IMR-90 (cell line): ENCODE measurements at regions not wholly inside any gene's neighbourhood (a gene's known extent, or its start where the extent isn't known, plus 50 kb on each side); places are given as distances from the start of the nearest gene placed in this dataset.
"Not testable (repeated sequence)": the region's sequence is repeated elsewhere in the genome, so short reads cannot be mapped to it uniquely, and the experiment has no call there.

ENCODE experiments used
- ATAC-seq: fragments of 200-7000 bp; cut with Tn5 transposase; 2 replicates; pipeline ENCODE4 v1.9.1; 2020; ENCODE audit warnings: low read depth, mild to moderate bottlenecking, moderate library complexity
- BruUV-seq: library from RNA; stranded (reverse); fragments of 400-500 nt; replicated peaks from 2 replicates; lab custom pipeline; 2021; lab: Mats Ljungman, UMichigan
- CTCF ChIA-PET: fragments of 300-600 bp; formaldehyde crosslinking; extraction: SDS; loops from one replicate; lab custom pipeline; 2021; ENCODE audit warnings: antibody characterized with exemption; lab: Yijun Ruan, JAX
- POLR2A ChIA-PET: fragments of 300-600 bp; sonication (Branson Sonifier 250); formaldehyde crosslinking; loops from one replicate; lab custom pipeline; 2022; ENCODE audit warnings: antibody characterized with exemption; ENCODE audit not compliant: unreplicated experiment; lab: Charles Lee
- DNase-seq: peaks from one replicate; pipeline ENCODE4 v3.0.0; 2013
- H2AFZ ChIP-seq: replicated peaks from 2 replicates; pipeline ENCODE3; 2013; ENCODE audit warnings: low read length, mild to moderate bottlenecking; ENCODE audit not compliant: poor library complexity
- H2AK5ac ChIP-seq: 2 replicates; pipeline ENCODE4 v1.6.1; 2013; ENCODE audit warnings: low read depth, low read length, inconsistent platforms
- H2AK9ac ChIP-seq: replicated peaks from 2 replicates; pipeline ENCODE3; 2013; ENCODE audit warnings: mild to moderate bottlenecking, low read depth, low read length, moderate library complexity; ENCODE audit not compliant: poor library complexity
- H2BK120ac ChIP-seq: 2 replicates; pipeline ENCODE4 v1.6.1; 2013; ENCODE audit warnings: low read depth, low read length, inconsistent platforms
- H2BK15ac ChIP-seq: 3 replicates; pipeline ENCODE4 v1.6.1; 2013; ENCODE audit warnings: low read depth, low read length, inconsistent platforms
- H2BK20ac ChIP-seq: 2 replicates; pipeline ENCODE4 v1.6.1; 2013; ENCODE audit warnings: low read depth, mild to moderate bottlenecking, inconsistent platforms, low read length, moderate library complexity
- H2BK5ac ChIP-seq: 2 replicates; pipeline ENCODE4 v1.6.1; 2013; ENCODE audit warnings: mild to moderate bottlenecking, low read depth, low read length, inconsistent platforms; ENCODE audit not compliant: poor library complexity, severe bottlenecking
- H3K14ac ChIP-seq: replicated peaks from 2 replicates; pipeline ENCODE4 v1.6.1; 2013; ENCODE audit warnings: low read depth, low read length, inconsistent platforms
- H3K18ac ChIP-seq: 2 replicates; pipeline ENCODE4 v1.6.1; 2013; ENCODE audit warnings: low read depth, low read length, control low read depth
- H3K23ac ChIP-seq: 2 replicates; pipeline ENCODE4 v1.6.1; 2013; ENCODE audit warnings: low read depth, low read length, inconsistent platforms
- H3K27ac ChIP-seq: 2 replicates; pipeline ENCODE4 v1.5.1; 2013; ENCODE audit warnings: mild to moderate bottlenecking, control low read depth, low read length; ENCODE audit not compliant: insufficient read depth
- H3K27me3 ChIP-seq: 2 replicates; pipeline ENCODE4 v1.6.1; 2013; ENCODE audit warnings: low read length; ENCODE audit not compliant: control insufficient read depth, insufficient read depth
- H3K36me3 ChIP-seq: 2 replicates; pipeline ENCODE4 v1.6.1; 2013; ENCODE audit warnings: low read length, mixed read lengths; ENCODE audit not compliant: control insufficient read depth, insufficient read depth
- H3K4ac ChIP-seq: 2 replicates; pipeline ENCODE4 v1.6.1; 2013; ENCODE audit warnings: low read depth, low read length, inconsistent platforms
- H3K4me1 ChIP-seq: 2 replicates; pipeline ENCODE4 v1.6.1; 2013; ENCODE audit warnings: low read length, mixed read lengths; ENCODE audit not compliant: control insufficient read depth, insufficient read depth
- H3K4me2 ChIP-seq: 2 replicates; pipeline ENCODE4 v1.6.1; 2013; ENCODE audit warnings: low read depth, mild to moderate bottlenecking, control low read depth, low read length, moderate library complexity
- H3K4me3 ChIP-seq: 2 replicates; pipeline ENCODE4 v1.5.1; 2013; ENCODE audit warnings: low read depth, mild to moderate bottlenecking, control low read depth, low read length, moderate library complexity; ENCODE audit not compliant: insufficient read depth
- H3K56ac ChIP-seq: 2 replicates; pipeline ENCODE4 v1.6.1; 2013; ENCODE audit warnings: low read length, inconsistent platforms; ENCODE audit not compliant: insufficient read depth; ENCODE audit errors: extremely low read depth
- H3K79me1 ChIP-seq, 2 experiments: 2 replicates each; pipeline ENCODE4 v1.6.1; 2013; ENCODE audit warnings: low read length in 2 of 2, inconsistent platforms in 1 of 2, low read depth in 1 of 2
- H3K9ac ChIP-seq: 2 replicates; pipeline ENCODE4 v1.6.1; 2013; ENCODE audit warnings: low read depth, low read length, control low read depth
- H3K9me1 ChIP-seq: 2 replicates; pipeline ENCODE4 v1.6.1; 2013; ENCODE audit warnings: low read length, inconsistent platforms; ENCODE audit not compliant: insufficient read depth
- H3K9me3 ChIP-seq: 2 replicates; pipeline ENCODE4 v1.6.1; 2013; ENCODE audit warnings: low read length; ENCODE audit not compliant: control insufficient read depth, insufficient read depth
- H4K20me1 ChIP-seq: 2 replicates; pipeline ENCODE4 v1.6.1; 2013; ENCODE audit warnings: low read length, inconsistent platforms; ENCODE audit not compliant: insufficient read depth
- H4K5ac ChIP-seq: 2 replicates; pipeline ENCODE4 v1.6.1; 2013; ENCODE audit warnings: mild to moderate bottlenecking, low read depth, low read length, control low read depth
- H4K8ac ChIP-seq, 2 experiments: 2 replicates each; pipeline ENCODE4 v1.6.1; 2013; ENCODE audit warnings: low read depth in 2 of 2, low read length in 2 of 2, control low read depth in 1 of 2, inconsistent platforms in 1 of 2
- H4K91ac ChIP-seq: 2 replicates; pipeline ENCODE4 v1.6.1; 2013; ENCODE audit warnings: low read depth, low read length, inconsistent platforms; ENCODE audit not compliant: insufficient read depth
- MAFK ChIP-seq: IDR thresholded peaks from 2 replicates; pipeline ENCODE4 v1.6.1; 2012; ENCODE audit warnings: low read depth, low read length, improper control_type of control experiment
- NFE2L2 ChIP-seq: fragments of 150-350 bp; IDR thresholded peaks from 2 replicates; pipeline ENCODE4 v1.6.1; 2016; ENCODE audit warnings: low read depth, mild to moderate bottlenecking, low read length
- RCOR1 ChIP-seq: IDR thresholded peaks from 2 replicates; pipeline ENCODE4 v1.6.1; 2012; ENCODE audit warnings: mild to moderate bottlenecking, low read length, improper control_type of control experiment; ENCODE audit not compliant: insufficient replicate concordance
- SMC3 ChIP-seq: fragments of 150-350 bp; IDR thresholded peaks from 2 replicates; pipeline ENCODE4 v1.6.1; 2016; ENCODE audit warnings: low read depth, mild to moderate bottlenecking, antibody characterized with exemption, low read length, moderate library complexity
- WGBS, 2 experiments: methylation state at CpG; one replicate each; pipeline versions ENCODE4 v1.1.5 to v1.1.7; 2013; ENCODE audit warnings: missing lambda C conversion rate in 2 of 2; ENCODE audit not compliant: insufficient read length in 1 of 2; ENCODE audit errors: extremely low coverage in 2 of 2; 5-methylcytosine and 5-hydroxymethylcytosine counted together
- dilution Hi-C: fragments of 300-500 bp; cut with HindIII; formaldehyde crosslinking; loops from one replicate; pipeline ENCODE4 v1.14.3; 2018; ENCODE audit warnings: low sequenced_read_pairs; ENCODE audit not compliant: unreplicated experiment
- in situ Hi-C: fragments of 300-500 bp; cut with MboI; formaldehyde crosslinking; loops from 3 replicates; pipeline ENCODE4 v1.14.3; 2019; ENCODE audit warnings: low sequenced_read_pairs, inconsistent platforms, mixed read lengths
- intact Hi-C: fragments of 100-400 bp; cut with micrococcal nuclease; formaldehyde crosslinking; loops from 2 replicates; pipeline ENCODE4 v1.10.0; 2022

DNA sequence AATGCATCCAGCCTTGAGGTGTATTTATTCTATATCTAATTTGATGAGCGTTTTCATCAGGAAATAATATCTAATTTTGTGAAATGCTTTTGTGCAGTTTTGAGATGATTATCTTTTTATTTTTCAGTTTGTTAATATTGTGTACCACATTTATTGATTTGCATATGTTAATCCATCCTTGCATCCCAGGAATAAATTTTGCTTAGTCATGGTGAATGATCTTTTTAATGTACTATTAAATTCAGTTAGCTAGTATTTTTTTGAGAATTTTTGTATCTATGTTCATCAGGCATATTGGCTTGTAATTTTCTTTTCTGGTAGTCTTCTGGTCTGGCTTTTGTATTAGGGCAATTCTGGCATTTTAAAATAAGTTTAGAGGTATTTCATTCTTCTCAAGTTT lies 697.5 kb upstream of the ADGRL4 start:
- Histone ChIP-seq H3K9me3 (no peaks in the 10 kb centered on the region), H3K4me3 (no peak overlapping the region), H2BK15ac (no peak overlapping the region), H3K14ac (no peak overlapping the region), H2BK20ac (no peak overlapping the region), H2AK9ac (no peak overlapping the region), H4K8ac (no peak overlapping the region), H3K4ac (no peak overlapping the region), H3K27me3 (no peaks in the 10 kb centered on the region), H3K36me3 (no peaks in the 10 kb centered on the region), H2BK120ac (no peak overlapping the region), H3K9ac (no peak overlapping the region), H4K91ac (no peak overlapping the region), H3K9me1 (no peaks in the 10 kb centered on the region), H2BK5ac (no peak overlapping the region), H3K4me2 (no peak overlapping the region), H3K56ac (no peak overlapping the region), H3K18ac (no peak overlapping the region), H2AK5ac (no peak overlapping the region), H3K4me1 (no peaks in the 10 kb centered on the region), H4K5ac (no peak overlapping the region), H4K20me1 (no peaks in the 10 kb centered on the region), H3K79me1 (no peaks in the 10 kb centered on the region), H3K23ac (no peak overlapping the region), H2AFZ (no peak overlapping the region), H3K27ac (no peak overlapping the region)
- TF ChIP-seq RCOR1 = no peak
- TF ChIP-seq SMC3 = no peak
- peak; percentile 40 for TF ChIP-seq MAFK
- TF ChIP-seq NFE2L2 = peak; percentile 89
- ChIA-PET POLR2A (no interaction called here), CTCF (no interaction called here)
- WGBS, 2 experiments = no CpG with 5 or more reads among the region's 1 CpG
- no TSS peak for BruUV-seq
- ATAC-seq = no peak
- in situ Hi-C loops (no loop called here), intact Hi-C loops (no loop called here), dilution Hi-C loops (no loop called here)
- DNase-seq = no peak

- H2BK5ac ChIP-seq, H4K91ac ChIP-seq, BruUV-seq, POLR2A ChIA-PET, H3K9ac ChIP-seq, H3K23ac ChIP-seq, H2AK5ac ChIP-seq, H3K9me1 ChIP-seq, H3K36me3 ChIP-seq, H3K27me3 ChIP-seq, H4K5ac ChIP-seq, H2BK120ac ChIP-seq, H3K27ac ChIP-seq, ATAC-seq, H2AK9ac ChIP-seq, H3K4me2 ChIP-seq, CTCF ChIA-PET, H2AFZ ChIP-seq, H3K4me3 ChIP-seq, in situ Hi-C loops, H3K14ac ChIP-seq, H4K20me1 ChIP-seq, H3K18ac ChIP-seq, DNase-seq, dilution Hi-C loops, H3K4ac ChIP-seq, H4K8ac ChIP-seq, H3K56ac ChIP-seq, H2BK20ac ChIP-seq, H3K9me3 ChIP-seq, H3K4me1 ChIP-seq, H3K79me1 ChIP-seq, intact Hi-C loops, H2BK15ac ChIP-seq: not testable (repeated sequence)
- WGBS, 2 experiments = no CpG with 5 or more reads among the region's 4 CpGs
These were observed 695.9 kb upstream of the ADGRL4 start for GRCh38 chr1:79702336-79702999.
